ENCODE measurements at regions not wholly inside any gene's neighbourhood (a gene's known extent, or its start where the extent isn't known, plus 50 kb on each side); places are given as distances from the start of the nearest gene placed in this dataset.

GRCh38 chr20:61149636-61150035 is 102.4 kb upstream of the CDH4 start:
- DNase-seq, result no peak

DNA sequence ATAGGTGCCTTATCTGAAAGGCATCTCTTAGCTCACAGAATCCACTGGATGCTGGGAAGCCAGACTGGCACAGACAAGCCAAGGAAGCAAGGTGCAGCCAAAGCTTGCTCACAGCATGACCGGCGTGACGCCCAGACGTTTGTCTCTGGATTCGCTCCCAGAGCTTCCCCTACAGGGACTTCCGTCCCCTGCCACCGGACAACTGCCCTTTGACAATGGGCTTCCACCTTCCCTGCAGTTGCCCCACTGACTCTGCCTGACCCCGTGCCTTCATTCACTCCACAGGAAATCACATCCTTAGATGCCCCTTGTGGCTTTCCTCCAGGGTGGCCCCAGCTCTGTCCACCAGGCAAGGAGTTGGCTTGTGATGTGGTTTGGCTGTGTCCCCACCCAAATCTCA is 94.8 kb upstream of the CDH4 start:
- no peak for DNase-seq

- DNase-seq, result no peak
Observed at GRCh38 chr20:61159957-61160686, 91.9 kb upstream of the CDH4 start.

DNA sequence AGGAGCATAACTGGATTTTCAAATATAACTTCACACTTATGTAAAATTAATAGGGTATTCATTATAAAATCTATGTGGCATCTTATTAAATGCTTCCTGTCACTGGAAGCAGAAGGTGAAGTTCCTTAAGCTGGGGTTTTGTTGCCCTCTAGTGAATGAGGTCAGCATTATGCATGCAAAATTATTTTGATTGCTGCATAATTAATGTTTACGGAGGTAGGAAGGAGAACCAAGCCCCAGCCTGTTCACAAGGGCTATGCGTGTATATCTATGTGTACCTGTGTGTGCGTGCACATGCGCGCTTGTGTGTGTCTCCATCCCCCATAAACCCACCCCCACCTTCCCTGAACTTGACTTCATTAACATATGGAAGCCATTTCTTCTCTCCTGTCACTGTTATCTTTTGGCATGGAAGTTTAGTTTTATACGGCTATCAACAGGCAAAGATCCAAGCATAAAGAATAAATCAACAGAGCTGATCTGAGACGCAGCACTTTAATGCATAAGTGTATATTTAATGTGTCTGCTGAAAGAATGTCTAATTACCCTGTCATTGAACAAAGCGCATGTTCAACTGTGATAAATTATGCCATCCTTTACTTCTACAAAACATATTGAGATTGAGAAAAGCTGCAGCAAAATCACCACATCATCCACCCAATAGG is 90.2 kb upstream of the CDH4 start:
- DNase-seq, result no peak

DNA sequence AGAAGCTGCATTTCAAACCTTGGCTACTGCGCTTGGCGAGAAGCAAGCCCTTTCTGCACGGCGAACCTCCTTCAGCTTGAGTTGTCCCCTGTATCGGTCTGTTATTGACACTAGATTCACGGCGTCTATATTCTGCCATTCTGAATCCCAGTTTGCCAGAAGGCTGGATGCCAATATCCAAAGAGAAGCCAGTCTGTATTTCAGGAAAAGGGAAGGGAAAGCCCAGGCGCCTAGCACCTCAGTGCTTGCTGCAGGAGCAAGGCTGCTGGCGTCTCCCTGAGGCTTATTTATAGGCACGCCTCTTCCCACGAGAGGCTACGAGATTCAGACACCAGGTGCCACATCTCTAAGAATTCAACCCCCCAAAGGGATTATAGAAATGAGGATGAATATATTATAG is 89.6 kb upstream of the CDH4 start:
- DNase-seq, result no peak

- no peak for DNase-seq
Observed at GRCh38 chr20:61163031-61163430, 89.0 kb upstream of the CDH4 start.

DNA sequence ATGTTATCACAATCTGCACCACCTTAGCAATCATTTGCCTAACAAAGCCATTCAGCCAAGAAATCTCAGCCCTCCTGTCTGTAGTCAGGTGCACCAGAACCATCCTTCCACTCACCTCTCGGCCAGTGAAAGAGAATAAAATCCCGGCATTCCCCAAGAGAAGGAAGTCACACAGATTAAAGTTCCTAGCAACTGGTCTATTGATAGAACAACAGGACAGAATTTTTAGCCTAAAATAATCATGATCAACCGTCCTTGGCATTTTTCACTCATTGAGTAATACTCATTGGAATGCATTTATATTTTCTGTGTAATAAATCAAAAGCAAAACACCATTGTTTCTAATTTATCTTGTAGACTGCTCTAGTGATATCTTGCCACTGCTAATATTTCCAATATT is 85.7 kb upstream of the CDH4 start:
- DNase-seq, result no peak

- DNase-seq, result no peak
Observed at GRCh38 chr20:61168605-61169004, 83.5 kb upstream of the CDH4 start.

- no peak for DNase-seq
Observed at GRCh38 chr20:61169874-61170273, 82.2 kb upstream of the CDH4 start.

DNA sequence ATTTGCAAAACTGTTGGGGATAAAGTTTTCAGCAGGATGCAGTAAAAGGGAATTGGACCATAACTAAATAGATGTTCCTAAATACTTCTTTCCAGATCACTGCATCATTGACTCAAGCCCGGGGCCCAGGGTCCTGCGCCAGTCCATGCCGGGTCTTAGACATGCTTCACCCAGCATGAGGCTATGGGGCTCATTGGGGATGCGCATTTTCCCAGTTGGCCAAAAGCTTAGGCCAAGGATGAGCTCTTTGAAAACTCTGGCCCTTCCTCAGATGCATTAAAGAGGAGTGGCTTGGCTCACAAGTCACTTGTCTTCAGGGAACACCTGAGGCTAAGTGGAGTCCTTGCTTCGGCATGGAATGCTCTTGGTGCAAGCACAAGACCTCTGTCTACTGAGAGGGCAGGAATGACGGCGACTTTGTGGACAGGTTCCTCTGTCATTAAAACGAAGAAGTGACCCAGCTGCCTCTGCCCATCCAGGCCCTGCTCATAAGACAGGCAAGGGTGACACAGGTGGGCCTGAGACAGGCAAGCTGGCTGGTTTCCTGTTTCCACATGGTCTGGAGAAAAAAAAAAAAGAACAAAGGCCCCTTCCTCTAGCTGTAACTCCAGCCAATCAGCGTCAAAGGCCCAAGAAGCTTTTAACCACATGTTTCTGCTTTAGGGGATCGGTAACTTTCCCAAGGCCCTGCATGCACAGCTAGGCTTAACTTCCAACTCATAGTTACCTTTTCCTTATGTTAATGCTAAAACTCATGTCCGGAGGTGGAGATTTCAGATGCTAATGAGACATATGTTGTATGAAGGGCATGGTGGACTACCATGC is 81.4 kb upstream of the CDH4 start:
- no peak for DNase-seq

DNA sequence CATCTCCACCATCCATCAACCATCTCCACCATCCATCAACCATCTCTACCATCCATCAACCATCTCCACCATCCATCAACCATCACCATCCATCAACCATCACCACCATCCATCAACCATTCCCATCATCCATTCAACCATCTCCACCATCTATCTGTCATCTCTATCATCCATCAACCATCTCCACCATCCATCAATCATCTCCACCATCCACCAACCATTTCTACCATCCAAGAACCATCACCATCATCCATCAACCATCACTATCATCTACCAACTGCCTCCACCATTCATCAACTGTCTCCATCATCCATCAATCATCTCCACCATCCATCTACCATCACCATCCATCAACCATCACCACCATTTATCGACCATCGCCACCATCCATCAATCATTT is 78.8 kb upstream of the CDH4 start:
- DNase-seq, result no peak

DNA sequence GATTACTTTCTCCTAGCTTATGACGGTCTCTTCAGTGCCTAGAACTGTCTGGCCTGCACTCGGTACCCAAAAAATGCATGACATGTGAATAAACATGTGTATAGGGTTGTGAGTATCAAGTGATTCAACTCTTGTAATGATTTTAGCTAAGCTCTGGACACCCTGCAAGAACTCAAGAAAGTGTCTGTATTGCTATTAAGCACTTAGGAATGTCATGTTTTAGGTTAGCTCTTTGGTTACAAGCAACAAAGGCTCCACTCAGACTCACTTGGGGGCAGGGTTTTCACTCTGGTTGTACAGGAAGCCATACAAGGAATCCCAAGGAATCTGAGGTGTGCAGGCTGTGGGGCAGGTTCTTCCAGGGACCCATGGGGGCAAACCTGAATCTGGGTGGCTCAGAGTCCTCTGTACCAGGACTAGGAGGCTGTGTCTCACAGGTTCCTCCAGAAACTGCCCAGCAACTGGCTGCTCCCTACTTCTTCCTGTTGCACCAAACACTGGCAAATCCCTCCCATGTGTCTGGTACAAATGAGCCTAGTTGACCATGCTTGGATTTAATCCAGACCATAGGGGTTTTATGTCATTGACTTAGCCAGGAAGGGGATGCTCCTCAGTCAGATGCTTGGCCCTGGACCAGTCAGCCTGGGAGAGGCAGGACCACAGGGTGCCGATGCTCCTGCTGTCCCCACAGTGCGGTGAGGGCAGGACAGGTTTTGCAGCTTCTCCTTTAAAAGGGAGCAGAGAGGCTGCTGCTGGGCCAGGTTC is 77.9 kb upstream of the CDH4 start:
- no peak for DNase-seq

GRCh38 chr20:61176874-61177273 is 75.2 kb upstream of the CDH4 start:
- no peak for DNase-seq

GRCh38 chr20:61178551-61179071 is 73.5 kb upstream of the CDH4 start:
- DNase-seq, result no peak

DNA sequence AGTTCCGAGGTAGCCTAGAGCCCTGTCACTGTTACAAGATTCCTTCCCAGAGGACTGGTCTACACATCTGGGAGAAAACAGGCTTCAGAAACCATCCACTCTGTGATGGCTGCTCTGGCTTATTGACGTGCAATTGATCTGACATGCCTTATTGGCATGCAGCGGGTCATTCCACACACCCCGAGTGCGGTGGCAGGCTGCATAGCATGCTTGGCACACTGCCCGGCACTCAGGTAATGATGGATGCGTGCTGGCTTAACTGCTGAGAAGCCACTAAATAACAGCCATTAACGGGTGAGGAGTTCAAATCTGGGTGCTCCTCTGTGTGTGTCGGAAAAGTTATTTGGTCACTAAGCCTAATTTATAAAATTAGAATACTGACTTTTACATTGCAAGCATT is 67.9 kb upstream of the CDH4 start:
- no peak for DNase-seq

DNA sequence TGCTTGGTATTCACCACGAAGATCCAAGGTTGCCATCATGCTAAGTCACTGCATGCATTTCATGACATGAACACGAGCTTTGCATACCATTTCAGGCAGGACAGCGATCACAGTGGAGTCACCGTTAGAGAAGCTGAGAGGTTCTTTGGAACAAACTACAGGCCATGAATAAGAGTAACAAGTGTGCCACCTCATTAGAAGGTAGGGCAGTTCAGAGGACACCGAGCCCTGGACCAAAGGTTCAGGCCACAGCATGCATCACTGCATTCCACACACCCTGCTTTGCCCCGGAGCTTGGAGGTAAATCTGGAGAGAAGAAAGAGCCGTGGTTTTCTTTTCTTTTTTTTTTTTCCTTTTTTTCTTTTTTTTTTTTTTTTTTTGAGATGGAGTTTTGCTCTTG is 66.9 kb upstream of the CDH4 start:
- no peak for DNase-seq

DNA sequence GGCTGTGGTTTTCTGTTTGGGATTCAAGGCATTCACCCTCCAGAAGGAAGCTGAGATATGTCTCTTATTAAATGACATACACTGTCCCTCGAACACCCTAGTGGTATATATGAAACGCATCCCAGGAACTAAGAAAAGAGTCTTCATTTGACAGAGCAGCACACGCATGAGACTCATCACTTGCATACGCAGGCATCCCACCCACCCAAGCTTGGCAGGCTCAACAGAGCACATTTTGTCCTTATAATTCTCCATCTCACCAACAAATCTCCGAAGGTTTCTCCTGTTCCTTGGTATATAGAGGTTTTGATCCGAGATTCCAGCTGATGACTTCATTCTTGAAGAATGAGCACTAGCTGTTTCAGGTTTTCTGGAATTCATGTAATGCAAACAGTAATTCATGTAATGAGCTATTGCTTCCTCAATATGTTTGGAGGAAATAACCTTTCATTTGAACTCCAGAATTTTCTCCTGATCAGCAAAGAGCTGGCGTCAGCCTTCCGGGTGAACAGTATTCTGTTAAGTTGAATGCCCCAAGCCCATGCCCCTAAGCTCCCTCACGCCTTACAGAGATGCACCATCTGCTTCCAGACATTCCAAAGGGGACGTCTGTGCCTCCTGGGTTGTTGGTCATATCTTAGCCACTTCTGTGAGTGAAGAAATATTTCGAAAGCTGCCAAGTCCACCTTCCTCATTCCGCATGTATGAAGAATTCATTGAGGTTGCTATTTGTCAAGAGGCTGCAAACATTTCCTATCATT is 66.0 kb upstream of the CDH4 start:
- DNase-seq, result no peak

DNA sequence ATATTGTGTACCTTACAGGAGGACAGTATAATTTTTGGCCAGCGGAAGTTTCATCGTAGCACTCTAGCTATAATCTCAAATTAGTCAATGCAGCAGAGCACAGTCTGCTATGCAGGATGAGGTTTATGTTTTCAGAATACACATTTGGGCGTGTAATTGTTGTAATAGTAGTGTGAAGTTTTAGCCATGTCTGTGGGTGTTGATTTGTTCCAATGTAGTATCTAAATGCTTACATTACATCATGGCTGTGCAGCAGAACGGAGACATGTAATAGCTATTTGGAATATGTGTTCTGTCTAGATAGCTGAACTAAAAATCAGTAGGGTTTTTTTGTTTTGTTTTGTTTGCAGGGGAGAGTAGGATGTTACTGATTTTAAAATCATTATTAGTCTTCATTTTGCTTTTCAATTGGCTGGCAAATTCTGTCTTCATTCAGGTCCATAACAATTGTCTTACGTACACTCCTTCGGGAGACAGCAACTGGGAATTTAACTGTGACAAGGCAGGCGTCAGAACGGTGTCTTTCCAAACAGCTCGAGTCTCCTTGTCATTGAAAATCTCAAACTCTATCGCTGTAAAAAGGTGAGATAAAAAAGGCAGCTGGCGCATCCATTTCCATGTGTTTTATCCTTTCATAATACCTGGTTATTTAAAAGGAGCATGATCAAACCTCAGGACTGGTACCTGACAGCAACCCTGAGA is 65.1 kb upstream of the CDH4 start:
- no peak for DNase-seq

- DNase-seq, result no peak
Observed at GRCh38 chr20:61189534-61189933, 62.5 kb upstream of the CDH4 start.

- no peak for DNase-seq
Observed at GRCh38 chr20:61191096-61191495, 61.0 kb upstream of the CDH4 start.

GRCh38 chr20:61192337-61192950 is 59.6 kb upstream of the CDH4 start:
- DNase-seq, result no peak
